CD4-positive, alpha-beta T cell treated with Interleukin-10 for 1 hour (primary cell): ENCODE measurements at regions not wholly inside any gene's neighbourhood (a gene's known extent, or its start where the extent isn't known, plus 50 kb on each side); places are given as distances from the start of the nearest gene placed in this dataset.

Experiments
- DNase-seq: peaks from one replicate; pipeline ENCODE4 v3.0.0-alpha.2; 2020

GRCh38 chr13:105389373-105389772 is 1146.1 kb downstream of the EFNB2 start:
- no peak for DNase-seq

DNA sequence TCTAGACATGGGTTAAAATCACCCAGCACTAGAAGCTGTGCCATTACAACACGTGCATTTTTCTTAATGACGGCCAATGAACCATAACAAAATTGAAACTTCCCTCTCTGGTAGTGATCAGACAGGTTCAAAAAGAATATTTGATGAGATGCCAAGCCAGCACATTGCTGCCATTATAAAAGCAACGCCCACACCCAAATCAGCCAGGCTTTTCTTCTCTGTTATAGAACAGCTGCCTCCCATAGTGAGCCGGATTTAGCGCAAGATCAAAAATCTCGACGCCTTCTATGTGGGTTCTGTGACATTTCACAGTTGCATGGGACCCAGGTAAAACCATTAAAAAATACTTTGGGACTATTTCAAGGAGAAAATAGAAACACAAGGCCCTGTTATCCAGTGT is 1158.0 kb downstream of the EFNB2 start:
- no peak for DNase-seq

DNA sequence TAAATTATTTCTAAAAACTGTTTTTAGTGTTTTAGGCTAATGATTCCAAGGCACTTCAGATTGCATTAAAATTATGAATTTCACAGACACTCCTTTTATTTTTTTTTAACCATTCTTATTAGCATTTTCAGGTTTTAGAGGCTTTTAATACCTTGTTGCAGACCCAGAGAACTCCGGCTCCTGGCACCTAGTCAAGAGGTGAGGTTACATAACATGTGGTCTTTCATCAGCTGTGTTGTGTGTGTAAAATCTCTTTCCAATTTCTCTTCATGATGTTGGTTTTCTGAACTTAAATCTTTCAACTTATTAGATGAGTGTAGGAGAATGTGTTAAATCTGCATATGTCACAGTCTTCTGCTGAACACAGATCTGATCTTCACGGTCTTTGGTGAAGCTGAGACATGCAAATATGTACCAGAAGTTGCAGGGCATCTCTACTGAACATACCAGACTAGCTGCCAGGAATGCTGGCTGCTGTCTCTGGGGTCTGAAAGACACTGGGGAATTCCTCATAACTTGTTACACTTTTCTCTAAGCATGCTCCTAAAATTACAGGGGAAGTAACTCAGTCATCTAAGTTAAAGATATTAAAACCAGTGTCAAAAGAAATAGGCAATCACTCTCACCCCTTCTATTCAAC is 1165.3 kb downstream of the EFNB2 start:
- no peak for DNase-seq

DNA sequence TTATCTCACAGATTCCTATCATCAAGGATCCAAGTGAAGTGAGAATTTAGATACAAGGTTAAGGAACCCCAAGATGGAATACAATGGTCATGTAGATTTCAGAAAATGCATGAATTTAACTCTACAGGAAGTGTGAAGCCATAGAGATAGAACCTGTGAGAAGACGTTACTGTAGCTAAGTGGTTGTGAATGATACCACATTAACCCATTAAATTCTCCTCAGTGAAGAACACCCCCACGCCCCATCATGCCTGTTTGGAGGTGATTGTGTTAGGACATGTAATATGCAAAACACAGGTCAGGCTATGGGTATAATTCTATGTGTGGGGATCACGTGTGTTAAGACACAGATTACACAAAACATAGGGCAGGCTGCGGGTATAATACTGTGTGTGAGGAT is 1166.7 kb downstream of the EFNB2 start:
- no peak for DNase-seq

DNA sequence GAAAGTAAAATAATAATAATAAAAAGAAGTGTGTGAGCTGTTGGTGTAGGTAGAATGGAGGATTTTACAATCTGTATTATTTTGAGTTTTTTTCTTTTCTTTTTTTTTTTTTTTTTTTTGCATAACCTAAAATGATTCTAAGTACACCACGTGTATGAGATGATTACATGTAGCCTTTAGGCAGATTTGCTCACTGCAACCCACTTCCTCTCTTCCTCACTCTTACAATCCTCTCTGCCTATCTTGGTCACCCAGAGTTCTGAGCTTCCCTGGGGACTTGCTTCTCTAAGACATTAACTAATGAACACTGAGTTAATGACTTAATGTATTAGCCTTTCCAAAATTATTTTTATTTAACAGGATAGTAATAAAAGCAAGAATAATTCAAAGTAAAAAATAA is 1169.6 kb downstream of the EFNB2 start:
- DNase-seq = no peak

DNA sequence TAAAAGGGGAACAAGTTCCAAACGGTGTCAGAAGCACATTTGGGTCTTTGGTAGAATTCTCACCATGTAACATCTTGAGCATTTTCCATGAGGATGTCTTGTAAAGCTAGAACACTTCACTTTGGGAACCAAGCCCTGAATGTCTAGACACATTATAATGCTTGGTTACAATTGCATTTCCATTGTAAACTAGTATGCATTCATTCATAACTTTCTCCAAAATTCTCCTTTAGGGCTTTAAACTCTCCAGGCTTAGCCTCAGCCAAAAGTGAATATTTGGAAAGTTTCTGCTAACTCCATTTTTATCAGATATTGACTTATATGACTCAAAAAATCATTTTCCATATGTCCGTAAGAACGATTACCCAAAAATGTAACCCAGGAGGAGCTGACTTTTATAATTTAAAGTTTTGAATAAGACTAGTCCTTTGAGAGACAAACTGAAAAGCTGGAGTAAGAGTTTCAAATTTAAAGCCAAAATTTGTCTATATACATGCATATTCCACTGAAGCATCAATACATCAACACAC is 1170.4 kb downstream of the EFNB2 start:
- no peak for DNase-seq

DNA sequence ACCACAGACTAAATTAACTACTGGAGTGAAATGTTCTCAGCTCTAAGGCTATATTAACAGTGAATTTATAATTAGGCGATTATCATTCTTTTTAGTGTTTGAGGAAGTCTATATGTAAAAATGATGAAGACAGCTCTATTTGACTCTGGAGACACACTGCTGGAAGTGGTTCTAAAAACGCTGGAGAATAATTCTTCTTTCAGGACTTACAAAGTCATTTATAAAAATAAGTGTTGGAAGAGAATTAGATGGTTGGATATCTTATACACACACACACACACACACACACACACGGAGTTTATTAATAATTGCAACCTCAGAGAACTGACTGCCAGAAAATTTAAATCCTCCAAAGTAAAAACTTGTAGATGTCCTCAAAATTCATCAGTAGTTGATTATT is 1171.3 kb downstream of the EFNB2 start:
- no peak for DNase-seq

- no peak for DNase-seq
These were observed 1171.9 kb downstream of the EFNB2 start for GRCh38 chr13:105363261-105364190.

DNA sequence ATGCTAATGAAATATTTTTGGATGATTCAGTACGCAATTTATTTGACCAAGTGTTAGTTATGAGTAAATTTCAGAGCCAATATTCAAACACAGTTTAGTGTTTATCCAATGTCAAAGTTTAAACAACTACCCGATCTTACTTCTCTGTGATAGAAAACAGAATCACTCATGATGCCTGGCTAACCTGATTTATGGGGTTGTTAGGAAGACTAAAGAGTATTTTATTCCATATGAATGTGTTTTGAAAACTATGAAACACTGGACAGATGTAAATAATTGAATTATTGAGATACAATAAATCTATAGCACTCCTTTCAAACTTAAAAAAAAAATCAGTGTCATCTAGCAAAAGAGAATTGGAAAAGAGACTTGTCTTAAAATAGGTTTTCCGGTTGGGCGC is 1181.8 kb downstream of the EFNB2 start:
- no peak for DNase-seq

GRCh38 chr13:105349082-105349723 is 1186.3 kb downstream of the EFNB2 start:
- no peak for DNase-seq

DNA sequence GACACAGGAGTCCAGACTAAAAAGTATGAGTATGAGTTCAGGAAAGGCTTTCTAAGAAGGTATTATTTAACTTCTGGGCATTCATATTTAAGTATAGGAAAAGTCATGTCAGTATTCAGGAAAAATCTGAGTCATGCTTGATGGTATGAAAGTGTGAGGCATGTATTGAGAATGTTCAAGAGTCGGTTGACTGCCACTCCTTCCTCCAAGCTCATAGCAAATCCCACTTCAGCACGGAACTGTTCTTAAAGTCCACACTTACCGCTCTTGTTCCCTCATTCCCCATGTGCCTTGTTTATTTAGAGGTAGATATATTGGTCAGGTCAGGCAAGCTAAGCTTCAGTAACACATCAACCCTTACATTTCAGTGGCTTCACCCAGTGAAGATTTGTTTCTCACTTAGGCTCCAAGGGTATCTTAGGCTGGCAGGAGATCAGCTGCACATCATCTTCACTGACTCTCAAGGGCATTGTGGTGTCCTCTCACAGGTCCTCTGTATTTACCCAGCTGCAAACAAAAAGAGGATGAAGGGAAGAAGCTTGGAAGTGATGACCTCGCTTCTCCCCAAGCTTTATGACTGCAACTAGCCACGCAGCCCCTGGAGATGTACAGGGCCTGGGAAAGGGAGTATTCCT is 1189.2 kb downstream of the EFNB2 start:
- DNase-seq = no peak

GRCh38 chr13:105345730-105346129 is 1189.7 kb downstream of the EFNB2 start:
- no peak for DNase-seq

GRCh38 chr13:105345131-105345530 is 1190.3 kb downstream of the EFNB2 start:
- DNase-seq = no peak

- no peak for DNase-seq
These were observed 1192.2 kb downstream of the EFNB2 start for GRCh38 chr13:105343134-105343806.

DNA sequence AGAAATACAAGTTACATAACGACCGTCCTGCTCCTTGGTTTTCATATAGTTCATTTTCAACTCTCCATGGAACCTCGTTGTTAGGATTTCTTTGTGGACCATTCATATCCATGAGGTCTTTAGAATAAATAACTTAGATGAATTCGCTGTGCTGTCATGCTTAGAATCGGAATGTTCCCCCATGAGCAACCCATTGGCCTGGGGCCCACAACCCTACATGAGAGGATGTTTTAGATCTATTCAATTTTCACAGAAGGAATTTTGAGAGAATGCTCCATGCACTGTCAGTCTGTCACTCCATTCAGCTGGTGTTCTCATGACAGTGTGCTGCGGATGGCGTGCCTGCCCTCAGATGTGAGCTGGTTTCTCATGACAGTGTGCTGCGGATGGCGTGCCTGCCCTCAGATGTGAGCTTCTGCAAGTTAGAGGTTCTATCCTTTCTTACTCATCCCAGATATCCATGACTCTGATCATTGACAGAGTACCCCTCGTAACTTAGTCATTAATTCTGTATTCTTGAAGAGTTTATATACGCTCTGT is 1193.1 kb downstream of the EFNB2 start:
- DNase-seq = no peak

GRCh38 chr13:105341758-105342157 is 1193.7 kb downstream of the EFNB2 start:
- no peak for DNase-seq

GRCh38 chr13:105341256-105341655 is 1194.2 kb downstream of the EFNB2 start:
- no peak for DNase-seq

GRCh38 chr13:105340061-105340606 is 1195.3 kb downstream of the EFNB2 start:
- no peak for DNase-seq

GRCh38 chr13:105338773-105339172 is 1196.7 kb downstream of the EFNB2 start:
- DNase-seq = no peak

- DNase-seq = no peak
These were observed 1197.5 kb downstream of the EFNB2 start for GRCh38 chr13:105338006-105338405.

- no peak for DNase-seq
These were observed 1198.5 kb downstream of the EFNB2 start for GRCh38 chr13:105336706-105337576.
